ENCODE measurements at regions not wholly inside any gene's neighbourhood (a gene's known extent, or its start where the extent isn't known, plus 50 kb on each side); places are given as distances from the start of the nearest gene placed in this dataset.
A peak's percentile ranks its signal among the peaks of the same experiment; 100 is the strongest.
"Not testable (repeated sequence)": the region's sequence is repeated elsewhere in the genome, so short reads cannot be mapped to it uniquely, and the experiment has no call there.

DNA sequence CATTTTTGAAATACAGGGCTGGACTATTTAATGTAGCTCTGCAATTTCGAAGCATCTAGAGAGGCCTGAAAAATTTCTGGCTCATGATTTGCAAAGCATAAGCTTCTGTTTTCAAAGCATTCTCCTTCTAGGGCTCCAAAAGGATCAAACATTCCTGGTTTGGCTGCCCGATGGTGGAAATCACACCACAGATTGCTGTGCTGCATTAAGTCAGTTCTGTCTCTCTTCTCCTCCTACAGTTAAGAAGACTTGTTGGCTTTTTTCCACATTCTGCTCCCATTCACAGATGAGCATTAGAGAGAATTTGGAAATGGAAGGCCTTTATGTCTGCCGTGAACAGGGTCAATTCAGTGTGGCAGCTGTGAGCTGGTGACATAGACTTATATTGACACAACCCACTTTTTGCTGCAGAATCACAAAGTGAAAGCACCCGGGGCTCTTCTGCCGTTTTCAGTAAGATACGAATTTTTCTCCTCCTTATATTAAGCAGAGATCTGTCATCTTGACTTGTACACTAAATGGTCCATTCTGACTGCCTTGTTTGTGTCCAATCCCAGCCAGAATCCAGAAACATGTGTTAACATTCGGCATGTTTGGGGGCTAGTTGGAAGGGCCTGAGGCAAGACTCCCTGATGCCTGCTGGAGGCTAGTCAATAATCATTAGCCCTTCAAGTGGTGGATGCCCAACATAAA lies 330.8 kb upstream of the DEFB112 start:
- no peaks in the 10 kb centered on the region for H3K9me3 ChIP-seq
- in situ Hi-C loops (cut with MboI; ENCODE audit: low sequenced_read_pairs in 4 of 4) (no loop called here), intact Hi-C loops (cut with DNase I; ENCODE audit: low total_unique reads) (no loop called here)
- ATAC-seq (no peak), DNase-seq (no peak)
- no peak overlapping the region for H3K27ac ChIP-seq
- H3K4me3 ChIP-seq = no peak overlapping the region
- no peaks in the 10 kb centered on the region for H3K27me3 ChIP-seq
- no peaks in the 10 kb centered on the region for H3K36me3 ChIP-seq
- TF ChIP-seq, protein P1, sequence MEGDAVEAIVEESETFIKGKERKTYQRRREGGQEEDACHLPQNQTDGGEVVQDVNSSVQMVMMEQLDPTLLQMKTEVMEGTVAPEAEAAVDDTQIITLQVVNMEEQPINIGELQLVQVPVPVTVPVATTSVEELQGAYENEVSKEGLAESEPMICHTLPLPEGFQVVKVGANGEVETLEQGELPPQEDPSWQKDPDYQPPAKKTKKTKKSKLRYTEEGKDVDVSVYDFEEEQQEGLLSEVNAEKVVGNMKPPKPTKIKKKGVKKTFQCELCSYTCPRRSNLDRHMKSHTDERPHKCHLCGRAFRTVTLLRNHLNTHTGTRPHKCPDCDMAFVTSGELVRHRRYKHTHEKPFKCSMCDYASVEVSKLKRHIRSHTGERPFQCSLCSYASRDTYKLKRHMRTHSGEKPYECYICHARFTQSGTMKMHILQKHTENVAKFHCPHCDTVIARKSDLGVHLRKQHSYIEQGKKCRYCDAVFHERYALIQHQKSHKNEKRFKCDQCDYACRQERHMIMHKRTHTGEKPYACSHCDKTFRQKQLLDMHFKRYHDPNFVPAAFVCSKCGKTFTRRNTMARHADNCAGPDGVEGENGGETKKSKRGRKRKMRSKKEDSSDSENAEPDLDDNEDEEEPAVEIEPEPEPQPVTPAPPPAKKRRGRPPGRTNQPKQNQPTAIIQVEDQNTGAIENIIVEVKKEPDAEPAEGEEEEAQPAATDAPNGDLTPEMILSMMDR (IDR thresholded peaks at IDR 0.05 in 4 of 5, conservative IDR thresholded peaks at IDR 0.05 in 1 of 5) = no peak
- TF ChIP-seq POLR2A (IDR thresholded peaks at IDR 0.05) = no peak
- no peaks in the 10 kb centered on the region for H3K4me1 ChIP-seq

DNA sequence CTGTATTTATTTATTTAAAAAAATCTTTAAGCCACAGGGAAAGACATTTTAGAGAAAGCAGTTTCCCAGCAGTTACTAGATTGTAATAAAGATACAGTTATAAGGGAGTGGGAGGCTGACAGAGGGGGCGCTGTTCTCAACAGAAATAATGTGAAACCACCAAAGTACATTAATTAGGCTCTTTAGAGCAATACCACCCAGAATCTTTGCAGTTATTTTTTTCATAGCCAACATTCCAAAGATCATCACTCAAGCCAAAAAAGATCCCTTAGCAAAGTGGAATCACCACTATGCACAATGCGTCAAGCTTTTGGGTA lies 331.3 kb upstream of the DEFB112 start:
- TF ChIP-seq, protein P1 (IDR thresholded peaks at IDR 0.05 in 4 of 5, conservative IDR thresholded peaks at IDR 0.05 in 1 of 5) = peak in 1 of 5 experiments; percentile 18
- TF ChIP-seq POLR2A (IDR thresholded peaks at IDR 0.05) = no peak
- H3K4me3 ChIP-seq = no peak overlapping the region
- H3K36me3 ChIP-seq = no peaks in the 10 kb centered on the region
- intact Hi-C loops (cut with DNase I; ENCODE audit: low total_unique reads) (no loop called here), in situ Hi-C loops (cut with MboI; ENCODE audit: low sequenced_read_pairs in 4 of 4) (no loop called here)
- ATAC-seq (no peak), DNase-seq (no peak)
- H3K4me1 ChIP-seq = no peaks in the 10 kb centered on the region
- H3K9me3 ChIP-seq = no peaks in the 10 kb centered on the region
- no peak overlapping the region for H3K27ac ChIP-seq
- no peaks in the 10 kb centered on the region for H3K27me3 ChIP-seq

DNA sequence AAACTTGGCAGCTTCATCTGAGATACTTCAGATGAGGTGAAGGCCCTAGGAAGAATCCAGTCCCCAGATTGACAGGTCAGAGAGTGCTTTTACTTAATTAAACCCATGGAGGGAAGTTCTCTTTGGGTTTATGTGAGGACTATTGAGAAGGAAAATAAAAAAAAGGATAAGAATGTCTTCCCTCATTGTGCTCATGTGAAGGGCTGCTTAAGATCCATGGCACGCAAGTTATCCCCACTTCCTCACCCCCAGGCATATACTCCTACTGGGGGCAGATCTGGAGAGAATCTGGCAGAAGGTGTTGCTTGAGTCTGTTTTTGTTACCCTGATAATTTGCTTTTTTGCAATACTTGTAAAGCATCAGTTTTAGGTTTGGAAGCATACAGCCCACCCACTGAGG lies 322.9 kb upstream of the TFAP2D start:
- no peak for DNase-seq
- no peak for ATAC-seq
- intact Hi-C loops (cut with DNase I; ENCODE audit: low total_unique reads) (no loop called here), in situ Hi-C loops (cut with MboI; ENCODE audit: low sequenced_read_pairs in 4 of 4) (no loop called here)
- no peaks in the 10 kb centered on the region for H3K27me3 ChIP-seq
- H3K4me3 ChIP-seq = no peak overlapping the region
- H3K27ac ChIP-seq = no peak overlapping the region
- TF ChIP-seq POLR2A (IDR thresholded peaks at IDR 0.05) = no peak
- TF ChIP-seq, protein P1 (IDR thresholded peaks at IDR 0.05 in 4 of 5, conservative IDR thresholded peaks at IDR 0.05 in 1 of 5) = no peak
- H3K9me3 ChIP-seq = no peaks in the 10 kb centered on the region
- H3K36me3 ChIP-seq = no peaks in the 10 kb centered on the region
- no peaks in the 10 kb centered on the region for H3K4me1 ChIP-seq

DNA sequence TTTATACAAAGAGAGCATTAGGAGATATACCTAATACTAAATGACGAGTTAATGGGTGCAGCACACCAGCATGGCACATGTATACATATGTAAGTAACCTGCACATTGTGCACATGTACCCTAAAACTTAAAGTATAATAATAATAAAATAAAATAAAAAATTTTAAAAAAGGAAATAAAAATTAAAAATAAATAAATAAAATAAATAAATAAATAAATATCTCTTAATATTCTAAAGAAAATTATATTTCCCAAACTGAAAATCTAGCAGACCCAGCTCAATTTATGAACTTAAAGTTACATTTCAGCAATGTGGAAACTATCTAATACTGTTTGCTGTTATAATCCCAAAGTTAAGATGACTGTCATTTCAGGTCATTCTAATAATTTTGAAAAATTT lies 319.2 kb upstream of the TFAP2D start:
- H3K36me3 ChIP-seq; ATAC-seq; H3K4me1 ChIP-seq; DNase-seq; H3K4me3 ChIP-seq; intact Hi-C loops (cut with DNase I; ENCODE audit: low total_unique reads); H3K27me3 ChIP-seq; H3K9me3 ChIP-seq; in situ Hi-C loops (cut with MboI; ENCODE audit: low sequenced_read_pairs in 4 of 4); H3K27ac ChIP-seq: not testable (repeated sequence)

DNA sequence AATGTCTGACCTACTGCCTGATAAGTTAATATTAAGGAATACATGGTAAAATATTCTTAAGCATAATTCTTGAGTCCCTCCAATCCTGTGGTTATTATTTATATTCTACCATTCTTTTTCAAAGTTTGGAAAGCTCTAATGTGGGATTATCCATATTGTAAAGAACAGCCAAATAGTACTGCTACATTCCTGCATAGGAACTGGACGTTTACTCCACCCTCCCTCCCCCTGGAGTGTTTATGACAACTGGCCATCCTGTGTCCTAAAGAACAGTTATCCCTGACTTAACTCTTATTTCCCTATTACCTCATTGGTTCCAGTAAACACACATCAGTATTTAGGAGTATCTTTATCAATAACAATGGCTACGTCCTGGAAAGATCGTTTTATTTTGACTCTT lies 308.7 kb upstream of the TFAP2D start:
- no peaks in the 10 kb centered on the region for H3K4me1 ChIP-seq
- H3K27ac ChIP-seq = no peak overlapping the region
- H3K36me3 ChIP-seq = no peaks in the 10 kb centered on the region
- TF ChIP-seq, protein P1 (IDR thresholded peaks at IDR 0.05 in 4 of 5, conservative IDR thresholded peaks at IDR 0.05 in 1 of 5) = no peak
- no peak for TF ChIP-seq POLR2A (IDR thresholded peaks at IDR 0.05)
- ATAC-seq (no peak), DNase-seq (no peak)
- H3K4me3 ChIP-seq = no peak overlapping the region
- no peaks in the 10 kb centered on the region for H3K9me3 ChIP-seq
- H3K27me3 ChIP-seq = no peaks in the 10 kb centered on the region
- in situ Hi-C loops (cut with MboI; ENCODE audit: low sequenced_read_pairs in 4 of 4) = no loop called here
- intact Hi-C loops (cut with DNase I; ENCODE audit: low total_unique reads) = no loop called here
